AG04450 (cell line): ENCODE measurements at regions not wholly inside any gene's neighbourhood (a gene's known extent, or its start where the extent isn't known, plus 50 kb on each side); places are given as distances from the start of the nearest gene placed in this dataset.

Experiments
- CTCF ChIA-PET: fragments of 300-600, 350-600 bp; formaldehyde crosslinking; extraction: SDS; loops from one replicate; lab custom pipeline; 2022; ENCODE audit warnings: antibody characterized with exemption, inconsistent platforms; lab: Charles Lee
- POLR2A ChIA-PET: fragments of 350-600 bp; formaldehyde crosslinking; extraction: SDS; loops from one replicate; lab custom pipeline; 2021; ENCODE audit warnings: antibody characterized with exemption, inconsistent platforms; lab: Yijun Ruan, JAX
- DNase-seq: peaks from one replicate; pipeline ENCODE4 v3.0.0-alpha.2; 2011; ENCODE audit warnings: low read depth, low spot score
- H3K27ac ChIP-seq: one replicate; pipeline ENCODE4 v1.5.1; 2012; ENCODE audit warnings: low read depth, low read length, control low read depth
- H3K27me3 ChIP-seq: one replicate; pipeline ENCODE4 v1.6.0; 2012; ENCODE audit warnings: low read length; ENCODE audit not compliant: control insufficient read depth, insufficient read depth
- H3K4me3 ChIP-seq: 2 replicates; pipeline ENCODE4 v1.5.1; 2011; ENCODE audit warnings: mild to moderate bottlenecking, low read depth, low read length, control low read depth
- H3K9me3 ChIP-seq: 2 replicates; pipeline ENCODE4 v1.5.1; 2012; ENCODE audit warnings: low read length; ENCODE audit not compliant: control insufficient read depth, insufficient read depth
- TF ChIP-seq, protein P1 (sequence below): IDR thresholded peaks from 2 replicates; pipeline ENCODE4 v1.5.1; 2011; ENCODE audit warnings: low read depth, low read length, control low read depth, inconsistent platforms

GRCh38 chr12:45611061-45611460 is 118.4 kb upstream of the ARID2 start:
- ChIA-PET CTCF (no interaction called here), POLR2A (no interaction called here)
- Histone ChIP-seq H3K27ac (no peak overlapping the region), H3K27me3 (no peaks in the 10 kb centered on the region), H3K4me3 (no peak overlapping the region), H3K9me3 (no peaks in the 10 kb centered on the region)
- TF ChIP-seq, protein P1, sequence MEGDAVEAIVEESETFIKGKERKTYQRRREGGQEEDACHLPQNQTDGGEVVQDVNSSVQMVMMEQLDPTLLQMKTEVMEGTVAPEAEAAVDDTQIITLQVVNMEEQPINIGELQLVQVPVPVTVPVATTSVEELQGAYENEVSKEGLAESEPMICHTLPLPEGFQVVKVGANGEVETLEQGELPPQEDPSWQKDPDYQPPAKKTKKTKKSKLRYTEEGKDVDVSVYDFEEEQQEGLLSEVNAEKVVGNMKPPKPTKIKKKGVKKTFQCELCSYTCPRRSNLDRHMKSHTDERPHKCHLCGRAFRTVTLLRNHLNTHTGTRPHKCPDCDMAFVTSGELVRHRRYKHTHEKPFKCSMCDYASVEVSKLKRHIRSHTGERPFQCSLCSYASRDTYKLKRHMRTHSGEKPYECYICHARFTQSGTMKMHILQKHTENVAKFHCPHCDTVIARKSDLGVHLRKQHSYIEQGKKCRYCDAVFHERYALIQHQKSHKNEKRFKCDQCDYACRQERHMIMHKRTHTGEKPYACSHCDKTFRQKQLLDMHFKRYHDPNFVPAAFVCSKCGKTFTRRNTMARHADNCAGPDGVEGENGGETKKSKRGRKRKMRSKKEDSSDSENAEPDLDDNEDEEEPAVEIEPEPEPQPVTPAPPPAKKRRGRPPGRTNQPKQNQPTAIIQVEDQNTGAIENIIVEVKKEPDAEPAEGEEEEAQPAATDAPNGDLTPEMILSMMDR: no peak
- no peak for DNase-seq

- no peak for DNase-seq
These were observed 118.0 kb upstream of the ARID2 start for GRCh38 chr12:45611495-45611894.

GRCh38 chr12:45612044-45612794 is 117.3 kb upstream of the ARID2 start:
- POLR2A ChIA-PET: no interaction called here
- TF ChIP-seq, protein P1: no peak
- no peaks in the 10 kb centered on the region for H3K9me3 ChIP-seq
- H3K27me3 ChIP-seq: no peaks in the 10 kb centered on the region
- CTCF ChIA-PET: interaction anchor here (1.0 to 1.5 kb wide), 3 partner anchors 69 to 117 kb away, joined by 3 to 7 read pairs (median 5); partner anchors contain the start of gene ARID2
- H3K27ac ChIP-seq: no peak overlapping the region
- DNase-seq: no peak
- no peak overlapping the region for H3K4me3 ChIP-seq

More at GRCh38 chr12:45611495-45611894, 118.0 kb upstream of the ARID2 start:
- Histone ChIP-seq H3K27ac (no peak overlapping the region), H3K27me3 (no peaks in the 10 kb centered on the region), H3K9me3 (no peaks in the 10 kb centered on the region), H3K4me3 (no peak overlapping the region)
- TF ChIP-seq, protein P1: no peak
- ChIA-PET CTCF (interaction anchor here (1.0 to 1.5 kb wide), 2 partner anchors 68 to 115 kb away, joined by 3 to 7 read pairs; no protein-coding TSS in a partner anchor), POLR2A (no interaction called here)

- H3K9me3 ChIP-seq: no peaks in the 10 kb centered on the region
- H3K27me3 ChIP-seq: no peaks in the 10 kb centered on the region
- H3K27ac ChIP-seq: no peak overlapping the region
- no peak overlapping the region for H3K4me3 ChIP-seq
- TF ChIP-seq, protein P1: no peak
- POLR2A ChIA-PET: no interaction called here
- DNase-seq: peak; percentile 15
- CTCF ChIA-PET: interaction anchor here (0.9 kb wide), 1 partner anchor 69 kb away, joined by 4 read pairs; no protein-coding TSS in a partner anchor
These were observed 116.2 kb upstream of the ARID2 start for GRCh38 chr12:45613296-45613695.

DNA sequence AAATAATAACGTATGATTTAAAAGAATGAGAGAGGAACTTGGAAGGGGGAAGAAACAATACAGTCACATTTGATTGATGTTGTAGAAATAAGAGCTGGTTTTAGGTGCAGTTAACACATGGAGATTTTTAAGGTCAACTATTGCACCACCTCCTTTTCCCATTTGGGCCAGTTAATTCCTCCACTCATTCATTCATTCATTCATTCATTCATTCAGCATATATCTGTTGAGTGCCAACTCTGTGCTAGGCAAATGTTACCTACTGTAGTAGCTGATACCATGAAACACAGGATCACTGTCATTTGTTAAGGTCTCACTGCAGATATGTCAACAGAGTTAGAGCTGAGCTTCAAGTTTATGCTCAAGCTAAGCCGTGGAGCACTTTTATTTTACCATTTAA is 115.7 kb upstream of the ARID2 start:
- TF ChIP-seq, protein P1: no peak
- Histone ChIP-seq H3K9me3 (no peaks in the 10 kb centered on the region), H3K27ac (no peak overlapping the region), H3K27me3 (no peaks in the 10 kb centered on the region), H3K4me3 (no peak overlapping the region)
- ChIA-PET CTCF (interaction anchor here (0.9 kb wide), 1 partner anchor 70 kb away, joined by 4 read pairs; no protein-coding TSS in a partner anchor), POLR2A (no interaction called here)
- no peak for DNase-seq
